GM18870 (cell line): ENCODE measurements at regions not wholly inside any gene's neighbourhood (a gene's known extent, or its start where the extent isn't known, plus 50 kb on each side); places are given as distances from the start of the nearest gene placed in this dataset.

ENCODE experiments used
- ATAC-seq: cut with Tn5 transposase; IDR thresholded peaks from one replicate; pipeline ENCODE4 v1.9.1; 2021; ENCODE audit warnings: moderate library complexity; ENCODE audit not compliant: unreplicated experiment

DNA sequence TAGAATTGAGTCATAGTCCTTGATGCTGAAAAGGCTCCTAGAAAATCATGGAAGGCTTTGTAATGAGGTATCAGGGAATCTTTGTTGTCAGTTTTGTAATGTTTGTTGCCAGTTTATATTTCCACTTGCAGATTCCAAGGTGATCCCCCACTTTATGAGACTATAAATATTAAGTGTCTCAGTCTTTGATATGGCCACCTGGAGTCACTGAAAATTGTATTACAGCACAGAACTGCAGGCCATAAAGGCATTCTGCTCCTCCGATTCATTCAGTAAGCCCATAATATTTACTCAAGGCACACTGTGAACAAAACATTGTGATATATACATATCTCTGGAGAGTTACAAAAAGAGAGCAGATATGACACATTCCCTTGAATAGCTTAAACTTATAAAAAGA, 457.8 kb upstream of the ZNF385D start:
- no peak for ATAC-seq

DNA sequence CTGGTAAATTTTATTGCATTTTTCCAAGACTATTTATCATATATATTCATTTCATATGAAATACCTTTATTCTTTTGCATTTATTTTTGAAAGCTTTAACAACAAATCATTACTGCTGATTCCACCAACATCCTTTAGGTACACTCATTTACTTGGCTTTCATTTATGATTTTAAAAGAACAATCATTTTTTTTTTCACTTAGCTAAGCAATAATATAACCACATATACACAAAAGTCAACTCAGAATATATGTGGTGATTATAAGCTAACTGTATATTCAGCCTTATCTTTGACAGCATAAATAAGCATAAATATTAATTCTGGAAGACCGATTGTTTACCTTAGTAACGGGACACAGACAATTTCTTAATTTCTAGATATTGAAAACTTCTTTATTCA, 458.6 kb upstream of the ZNF385D start:
- no peak for ATAC-seq

- ATAC-seq, result no peak
Observed at GRCh38 chr3:22210693-22211092, 459.7 kb upstream of the ZNF385D start.

DNA sequence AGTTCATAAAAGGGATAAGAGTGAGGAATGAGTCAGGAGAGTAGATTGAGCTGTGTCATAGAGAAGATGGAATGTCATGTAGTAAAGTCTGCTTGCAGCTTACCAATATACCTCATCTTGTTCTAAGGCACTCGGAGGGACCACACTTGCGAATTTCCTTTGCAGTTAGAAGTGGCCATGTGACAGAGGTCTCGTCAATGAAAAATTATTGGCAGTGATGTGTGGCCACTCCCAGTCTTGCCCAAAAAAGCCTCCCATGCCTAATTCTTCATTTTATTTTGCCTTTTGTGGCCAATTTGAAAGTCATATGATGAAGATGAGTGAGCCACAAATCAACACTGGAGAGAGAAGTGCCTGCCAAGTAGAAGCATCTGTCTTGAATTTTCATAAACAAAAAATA, 465.6 kb upstream of the ZNF385D start:
- ATAC-seq, result no peak

- ATAC-seq, result no peak
Observed at GRCh38 chr3:22225161-22225560, 474.2 kb upstream of the ZNF385D start.

DNA sequence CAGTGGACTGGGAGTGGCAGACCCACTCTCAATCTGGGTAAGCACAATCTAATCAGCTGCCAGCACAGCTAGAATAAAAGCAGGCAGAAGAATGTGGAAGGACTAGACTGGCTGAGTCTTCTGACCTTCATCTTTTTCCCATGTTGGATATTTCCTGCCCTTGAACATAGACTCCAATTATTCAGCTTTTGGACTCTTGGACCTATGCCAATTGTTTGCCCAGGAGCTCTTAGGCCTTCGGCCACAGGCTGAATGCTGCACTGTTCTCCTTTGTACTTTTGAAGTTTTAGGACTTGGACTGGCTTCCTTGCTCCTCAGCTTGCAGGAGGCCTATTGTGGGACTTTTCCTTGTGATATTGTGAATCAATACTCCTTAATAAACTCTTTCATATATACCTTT, 477.7 kb upstream of the ZNF385D start:
- no peak for ATAC-seq

- no peak for ATAC-seq
Observed at GRCh38 chr3:22231061-22231460, 480.1 kb upstream of the ZNF385D start.

GRCh38 chr3:22236490-22237270, 485.7 kb upstream of the ZNF385D start:
- peak; percentile 88 for ATAC-seq

- no peak for ATAC-seq
Observed at GRCh38 chr3:22239011-22239410, 488.0 kb upstream of the ZNF385D start.

- ATAC-seq, result no peak
Observed at GRCh38 chr3:22241110-22241509, 490.1 kb upstream of the ZNF385D start.

- ATAC-seq, result no peak
Observed at GRCh38 chr3:22244761-22245521, 493.9 kb upstream of the ZNF385D start.

DNA sequence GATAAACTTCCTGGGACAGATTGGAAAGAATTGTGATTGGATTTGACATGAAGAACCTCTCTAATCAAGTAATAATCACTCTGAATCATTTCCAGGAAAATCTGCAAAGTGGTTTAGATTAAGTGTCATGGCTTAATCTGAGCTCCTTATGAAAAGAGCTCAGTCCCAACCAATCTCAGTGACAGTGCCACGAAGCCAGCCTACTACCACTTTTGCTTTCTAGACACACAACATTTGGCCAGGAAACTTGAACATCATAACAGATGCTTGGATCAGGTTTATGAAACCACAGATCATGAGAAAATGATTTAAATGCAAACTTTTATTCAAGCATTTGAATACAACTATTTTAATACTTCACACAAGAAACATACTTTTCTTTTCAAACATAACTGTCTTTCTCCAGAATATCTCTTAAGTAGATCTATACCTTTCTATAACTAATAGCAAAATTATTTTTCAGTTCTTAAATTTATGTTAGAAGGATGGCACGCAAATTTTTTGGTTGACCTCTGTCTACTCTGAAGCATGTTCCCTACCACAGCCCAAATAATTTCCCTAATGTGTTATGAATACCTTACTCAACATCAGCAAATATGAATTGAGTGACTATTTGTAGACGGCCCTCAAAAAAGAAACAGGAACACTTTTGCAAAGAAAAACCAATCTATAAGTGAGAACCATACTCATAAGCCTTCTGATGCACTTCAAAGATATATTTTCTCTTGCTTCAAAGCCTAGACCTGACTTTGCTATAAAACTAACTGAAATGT, 495.0 kb upstream of the ZNF385D start:
- ATAC-seq, result no peak

DNA sequence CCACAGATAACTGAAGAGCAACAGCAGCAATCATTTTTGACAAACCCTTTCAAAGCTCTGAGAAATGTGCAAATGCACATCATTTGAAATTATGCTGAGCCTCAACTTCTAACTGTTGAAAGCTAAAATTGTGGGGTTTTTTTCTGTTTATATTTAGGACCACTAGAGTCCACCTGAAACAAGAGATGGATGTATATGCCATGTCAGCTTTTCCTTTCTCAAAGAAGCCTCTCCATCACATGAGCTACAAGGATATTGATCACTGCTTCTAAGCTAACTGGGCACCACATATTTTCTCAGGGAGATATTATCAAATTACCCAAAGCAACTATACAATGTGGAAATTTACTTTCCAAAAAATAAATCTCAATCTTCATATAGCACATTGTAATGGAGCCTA, 498.6 kb upstream of the ZNF385D start:
- ATAC-seq, result no peak

- ATAC-seq, result no peak
Observed at GRCh38 chr3:22257252-22257651, 506.2 kb upstream of the ZNF385D start.

- no peak for ATAC-seq
Observed at GRCh38 chr3:22262386-22262785, 511.4 kb upstream of the ZNF385D start.

- ATAC-seq, result no peak
Observed at GRCh38 chr3:22263042-22263441, 512.0 kb upstream of the ZNF385D start.

GRCh38 chr3:22265403-22265802, 514.4 kb upstream of the ZNF385D start:
- ATAC-seq, result no peak

DNA sequence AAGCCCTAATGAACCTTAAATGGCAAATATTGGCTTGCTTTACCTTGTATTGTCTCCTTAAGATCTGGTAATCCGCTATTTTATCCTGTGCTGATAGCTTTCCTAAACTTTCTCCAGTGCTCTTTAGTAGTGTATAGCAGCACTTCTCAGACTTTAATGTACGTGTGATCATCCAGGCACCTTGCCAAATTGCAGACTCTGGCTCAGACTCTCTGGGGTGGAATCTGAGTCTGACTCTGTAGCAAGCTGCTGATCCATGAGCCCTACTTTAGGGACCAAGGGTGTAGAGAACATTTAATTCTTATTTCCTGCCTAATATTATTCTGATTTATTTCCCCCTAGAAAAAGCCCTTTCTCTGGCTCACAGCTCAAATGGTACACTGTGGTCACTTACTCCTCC, 518.8 kb upstream of the ZNF385D start:
- no peak for ATAC-seq

GRCh38 chr3:22276351-22276750, 525.3 kb upstream of the ZNF385D start:
- ATAC-seq, result no peak

DNA sequence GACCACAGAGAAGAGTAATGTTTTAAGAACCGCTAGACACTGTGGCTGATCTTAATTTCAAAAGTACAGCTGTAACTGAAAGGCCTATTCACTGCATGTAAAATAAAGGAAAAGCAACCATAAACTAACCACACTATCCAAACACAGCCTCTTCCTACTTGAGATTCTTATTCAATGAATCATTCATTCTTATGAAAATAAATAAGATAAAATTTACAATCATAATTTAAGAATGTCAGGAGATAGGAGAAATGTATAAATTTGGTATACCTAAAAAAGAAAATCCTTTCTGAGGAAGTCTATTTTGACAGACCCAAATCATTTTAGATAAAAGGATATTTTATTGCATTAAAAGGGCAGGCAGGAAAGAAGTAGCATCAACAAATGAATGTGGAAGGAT, 533.5 kb upstream of the ZNF385D start:
- ATAC-seq, result no peak

- no peak for ATAC-seq
Observed at GRCh38 chr3:22288756-22289155, 537.7 kb upstream of the ZNF385D start.

DNA sequence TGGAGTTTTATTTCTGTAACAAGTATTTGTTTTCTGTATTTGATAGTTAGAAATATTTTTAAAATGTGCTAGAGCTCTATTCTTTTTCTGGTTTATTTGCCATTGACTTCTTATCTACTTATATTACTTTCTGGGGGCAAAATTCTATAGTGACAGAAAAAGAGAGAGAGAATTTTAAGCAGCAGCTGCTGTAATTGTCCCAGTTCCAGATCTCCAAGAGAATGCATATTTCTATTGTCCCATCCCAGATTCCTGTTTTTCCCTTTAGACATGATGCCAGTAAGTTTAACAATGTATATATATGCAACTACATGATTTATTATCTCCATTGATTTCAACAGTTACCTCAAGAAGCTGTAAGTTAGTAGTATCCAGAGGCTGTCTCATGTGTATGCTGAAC, 541.7 kb upstream of the ZNF385D start:
- ATAC-seq, result no peak
